Fibroblast of skin of scalp (primary cell): ENCODE measurements at regions not wholly inside any gene's neighbourhood (a gene's known extent, or its start where the extent isn't known, plus 50 kb on each side); places are given as distances from the start of the nearest gene placed in this dataset.
A peak's percentile ranks its signal among the peaks of the same experiment; 100 is the strongest.

Source experiments
- DNase-seq: peaks from one replicate; pipeline ENCODE4 v3.0.0-alpha.2; 2013

- DNase-seq: no peak
These were observed 69.9 kb downstream of the SERPINA3 start for GRCh38 chr14:94682061-94682516.

GRCh38 chr14:94681300-94682060 is 69.3 kb downstream of the SERPINA3 start:
- DNase-seq: peak; percentile 63

- DNase-seq: no peak
These were observed 68.7 kb downstream of the SERPINA3 start for GRCh38 chr14:94680862-94681288.

- DNase-seq: no peak
These were observed 68.0 kb downstream of the SERPINA3 start for GRCh38 chr14:94679937-94680861.

GRCh38 chr14:94679106-94679810 is 67.1 kb downstream of the SERPINA3 start:
- DNase-seq: no peak

GRCh38 chr14:94677747-94678146 is 65.6 kb downstream of the SERPINA3 start:
- no peak for DNase-seq

- DNase-seq: no peak
These were observed 65.0 kb downstream of the SERPINA3 start for GRCh38 chr14:94677213-94677612.

GRCh38 chr14:94676495-94677185 is 64.4 kb downstream of the SERPINA3 start:
- DNase-seq: no peak

- no peak for DNase-seq
These were observed 62.8 kb downstream of the SERPINA3 start for GRCh38 chr14:94675036-94675435.

GRCh38 chr14:94673781-94674231 is 61.6 kb downstream of the SERPINA3 start:
- peak; percentile 81 for DNase-seq
